GM20000 (cell line): ENCODE measurements at regions not wholly inside any gene's neighbourhood (a gene's known extent, or its start where the extent isn't known, plus 50 kb on each side); places are given as distances from the start of the nearest gene placed in this dataset.

Experiments used
- DNase-seq: peaks from one replicate; pipeline ENCODE4 v3.0.0; 2012; ENCODE audit warnings: low spot score
- TF ChIP-seq, protein P1 (sequence below): IDR thresholded peaks from 2 replicates; pipeline ENCODE4 v1.5.1; 2012; ENCODE audit warnings: mild to moderate bottlenecking, control low read depth; ENCODE audit errors: extremely low read depth, missing control alignments

DNA sequence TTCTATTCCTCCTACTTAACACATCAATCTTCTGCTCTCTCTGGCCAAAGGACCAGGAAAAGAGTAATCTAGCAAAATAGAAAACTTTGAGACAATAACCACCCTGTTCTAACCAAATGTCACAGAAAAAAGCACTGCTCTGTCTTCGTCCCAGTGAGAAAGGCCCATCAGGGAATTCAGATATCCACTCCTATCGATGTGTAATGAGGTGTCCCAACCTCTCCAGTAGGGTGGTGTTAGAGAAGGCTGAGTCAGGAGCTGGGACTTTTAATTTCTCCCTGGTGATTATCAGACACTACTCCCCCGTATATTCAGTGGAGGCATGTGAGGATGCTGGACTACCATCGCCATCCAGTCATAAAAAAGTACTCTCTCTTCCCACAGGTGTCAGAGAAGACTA lies 130.3 kb downstream of the TMTC3 start:
- TF ChIP-seq, protein P1, sequence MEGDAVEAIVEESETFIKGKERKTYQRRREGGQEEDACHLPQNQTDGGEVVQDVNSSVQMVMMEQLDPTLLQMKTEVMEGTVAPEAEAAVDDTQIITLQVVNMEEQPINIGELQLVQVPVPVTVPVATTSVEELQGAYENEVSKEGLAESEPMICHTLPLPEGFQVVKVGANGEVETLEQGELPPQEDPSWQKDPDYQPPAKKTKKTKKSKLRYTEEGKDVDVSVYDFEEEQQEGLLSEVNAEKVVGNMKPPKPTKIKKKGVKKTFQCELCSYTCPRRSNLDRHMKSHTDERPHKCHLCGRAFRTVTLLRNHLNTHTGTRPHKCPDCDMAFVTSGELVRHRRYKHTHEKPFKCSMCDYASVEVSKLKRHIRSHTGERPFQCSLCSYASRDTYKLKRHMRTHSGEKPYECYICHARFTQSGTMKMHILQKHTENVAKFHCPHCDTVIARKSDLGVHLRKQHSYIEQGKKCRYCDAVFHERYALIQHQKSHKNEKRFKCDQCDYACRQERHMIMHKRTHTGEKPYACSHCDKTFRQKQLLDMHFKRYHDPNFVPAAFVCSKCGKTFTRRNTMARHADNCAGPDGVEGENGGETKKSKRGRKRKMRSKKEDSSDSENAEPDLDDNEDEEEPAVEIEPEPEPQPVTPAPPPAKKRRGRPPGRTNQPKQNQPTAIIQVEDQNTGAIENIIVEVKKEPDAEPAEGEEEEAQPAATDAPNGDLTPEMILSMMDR = no peak
- no peak for DNase-seq

DNA sequence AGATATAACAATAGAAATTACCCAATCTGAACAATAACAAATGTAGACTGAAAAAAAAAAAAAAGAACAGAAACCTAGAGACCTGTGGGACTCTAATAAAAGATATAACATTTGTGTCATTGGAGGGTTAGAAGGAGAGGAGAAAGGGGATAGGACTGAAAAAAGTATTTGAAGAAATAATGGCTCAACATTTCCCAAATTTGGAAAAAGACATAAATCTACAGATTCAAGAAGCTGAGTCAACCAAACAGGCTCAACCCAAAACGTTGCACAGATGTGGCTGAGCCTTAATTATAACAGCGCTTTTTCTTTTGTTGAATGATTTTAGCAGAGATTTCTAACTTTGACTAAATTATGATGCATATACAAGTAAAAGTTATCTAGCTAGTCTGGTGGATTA lies 131.3 kb downstream of the TMTC3 start:
- TF ChIP-seq, protein P1 = no peak
- DNase-seq = no peak

DNA sequence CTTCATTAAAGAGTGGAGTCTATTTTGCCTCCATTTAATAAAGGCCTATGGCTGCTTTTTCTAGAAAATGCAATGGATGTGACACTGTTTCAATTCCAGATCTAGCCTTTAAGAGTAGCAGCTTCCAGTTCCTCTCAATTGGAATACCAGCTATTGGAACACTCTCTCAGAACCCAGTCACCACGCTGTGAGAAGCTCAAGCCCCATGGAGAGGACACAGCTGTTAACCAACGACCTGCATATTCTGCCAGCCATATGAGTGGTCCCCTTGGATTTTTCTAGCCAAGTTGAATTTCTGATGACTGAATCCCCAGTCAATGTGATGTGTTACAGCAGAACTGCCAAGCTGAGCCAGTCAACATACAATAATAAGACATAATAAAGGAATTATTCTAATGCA lies 131.8 kb downstream of the TMTC3 start:
- TF ChIP-seq, protein P1 = no peak
- DNase-seq = no peak

DNA sequence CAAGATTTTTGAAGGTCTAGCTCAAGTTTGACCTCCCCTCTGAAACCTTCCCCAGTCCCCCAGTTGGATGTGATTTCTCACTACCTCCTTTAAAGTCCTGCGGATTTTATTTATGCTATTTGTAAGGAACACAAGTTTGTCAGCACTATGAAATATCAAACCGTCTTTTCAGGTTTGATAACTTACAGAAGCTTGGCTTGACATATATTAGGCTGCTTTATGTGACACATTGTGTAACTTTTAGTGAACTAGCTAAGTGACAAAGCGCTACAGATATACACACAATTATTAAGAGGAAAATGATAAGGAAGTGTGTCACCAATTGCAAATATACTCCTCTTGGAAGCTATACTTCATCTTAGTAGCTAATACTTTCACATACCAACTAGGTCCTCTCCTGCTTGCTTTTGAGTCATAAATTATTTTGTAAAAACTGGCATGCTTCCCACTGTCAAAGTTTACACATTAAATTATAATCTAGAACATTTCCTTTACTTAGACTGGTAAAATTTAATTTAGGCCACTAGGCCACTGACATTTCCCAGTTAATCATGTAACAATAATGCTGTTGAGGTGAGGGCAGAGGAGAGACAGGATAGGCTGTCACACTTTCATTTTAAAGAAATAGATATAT lies 149.5 kb downstream of the TMTC3 start:
- TF ChIP-seq, protein P1 = no peak
- DNase-seq = no peak

DNA sequence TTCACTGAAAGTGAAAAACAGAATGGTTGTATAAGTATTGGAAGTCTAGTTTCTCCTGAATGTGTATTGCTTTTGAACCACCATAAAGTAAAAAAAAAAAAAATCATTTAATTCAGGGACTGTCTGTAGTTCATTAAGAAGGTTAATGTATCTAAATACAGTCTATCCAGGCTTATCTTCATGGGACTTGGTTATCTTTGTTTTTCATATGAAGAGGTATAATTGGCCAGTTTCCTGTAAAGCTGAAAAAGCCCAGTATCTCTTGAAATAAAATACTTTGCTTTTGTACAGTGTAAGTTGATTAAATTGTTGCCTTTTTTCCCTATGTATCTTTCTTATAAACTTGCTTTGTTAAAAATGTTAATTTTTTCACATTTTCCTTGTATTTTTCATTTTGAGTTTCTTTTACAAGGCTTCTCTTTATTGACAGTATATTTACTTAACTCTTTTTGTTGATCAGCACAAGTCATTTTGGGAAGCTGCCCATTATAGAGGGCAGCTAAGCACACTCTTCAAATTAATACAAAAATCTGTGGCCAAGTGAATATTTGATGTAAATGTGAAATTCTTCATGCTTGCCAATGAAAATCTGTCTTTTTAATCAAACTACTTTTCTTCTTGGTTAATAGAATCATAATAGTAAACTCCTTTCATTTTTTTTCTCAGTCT lies 156.0 kb downstream of the TMTC3 start:
- TF ChIP-seq, protein P1 = no peak

DNA sequence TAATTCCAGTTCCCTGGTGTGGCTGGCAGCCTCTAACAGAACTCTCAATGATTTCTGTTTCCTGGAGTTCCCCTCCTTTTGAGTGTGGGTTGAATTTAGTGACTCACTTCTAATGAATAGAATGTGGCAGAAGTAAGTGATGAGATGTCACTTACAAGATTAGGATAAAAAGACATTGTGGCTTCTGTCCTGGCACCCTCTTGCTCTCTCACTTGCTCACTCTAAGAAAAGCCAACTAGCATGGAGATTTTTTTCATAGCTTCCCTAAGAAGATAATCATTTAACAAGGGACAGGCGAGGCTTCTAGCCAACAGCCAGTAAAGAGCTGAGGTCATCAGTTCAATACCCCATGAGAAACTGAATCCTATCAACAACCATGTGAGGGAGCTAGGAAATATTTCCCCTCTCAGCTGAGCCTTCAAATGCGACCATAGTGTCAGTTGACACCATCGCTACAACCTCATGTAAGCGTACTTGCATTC lies 156.7 kb downstream of the TMTC3 start:
- DNase-seq = no peak
- TF ChIP-seq, protein P1 = no peak

More for the DNA sequence above, 156.0 kb downstream of the TMTC3 start:
- no peak for DNase-seq

DNA sequence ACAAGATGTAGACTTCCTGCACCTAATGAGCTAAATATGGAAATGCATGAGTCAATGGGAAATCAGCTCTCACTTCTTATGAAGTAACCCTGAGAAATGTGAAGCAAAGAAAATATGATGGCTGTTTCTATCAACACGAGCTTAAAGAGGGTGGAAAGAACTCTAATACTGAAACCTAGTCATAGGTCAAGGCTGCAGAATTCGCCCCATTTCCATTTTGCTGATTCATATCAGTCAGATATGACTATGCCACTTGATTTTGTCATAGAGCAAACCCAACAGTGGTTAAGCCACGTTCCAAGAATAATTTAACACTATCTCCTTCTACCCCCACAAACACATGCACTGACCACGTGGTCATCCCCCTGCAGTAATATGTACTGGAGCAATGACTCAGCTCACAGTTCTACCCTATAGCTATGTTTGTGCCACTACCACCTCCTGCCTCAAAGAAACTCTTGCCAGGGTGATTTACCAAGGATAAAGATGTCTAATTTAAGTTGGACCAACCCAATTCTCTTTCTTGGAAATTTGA lies 157.5 kb downstream of the TMTC3 start:
- peak; percentile 41 for DNase-seq
- TF ChIP-seq, protein P1 = no peak
